ENCODE measurements at regions not wholly inside any gene's neighbourhood (a gene's known extent, or its start where the extent isn't known, plus 50 kb on each side); places are given as distances from the start of the nearest gene placed in this dataset.
"Not testable (repeated sequence)": the region's sequence is repeated elsewhere in the genome, so short reads cannot be mapped to it uniquely, and the experiment has no call there.

DNA sequence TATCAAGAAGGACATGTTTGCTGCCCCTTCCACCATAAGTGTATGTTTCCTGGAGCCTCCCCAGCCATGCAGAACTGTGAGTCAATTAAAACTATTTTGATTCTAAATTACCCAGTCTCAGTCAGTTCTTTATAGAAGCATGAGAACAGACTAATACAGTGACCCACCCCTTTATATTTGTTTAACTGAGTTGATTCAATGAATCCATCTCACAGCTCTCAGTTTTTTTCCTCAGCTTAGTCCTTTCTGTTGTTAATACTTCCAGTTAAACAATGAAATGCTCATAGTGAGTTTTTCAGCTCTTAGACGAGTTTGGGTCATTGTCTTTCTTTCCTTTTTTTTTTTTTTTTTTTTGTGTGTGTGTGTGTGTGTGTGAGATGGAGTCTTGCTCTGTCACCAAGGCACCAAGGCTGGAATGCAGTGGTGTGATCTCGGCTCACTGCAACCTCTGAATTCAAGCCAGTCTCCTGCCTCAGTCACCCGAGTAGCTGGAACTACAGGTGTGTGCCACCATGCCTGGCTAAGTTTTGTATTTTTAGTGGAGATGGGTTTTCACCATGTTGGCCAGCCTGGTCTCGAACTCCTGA is 417.9 kb upstream of the ZNG1F start:
- DNase-seq: not testable (repeated sequence)

GRCh38 chr9:41565572-41565971 is 376.5 kb upstream of the ZNG1F start:
- not testable (repeated sequence) for DNase-seq

All from NCI-H1417 (cell line).